ENCODE measurements at regions not wholly inside any gene's neighbourhood (a gene's known extent, or its start where the extent isn't known, plus 50 kb on each side); places are given as distances from the start of the nearest gene placed in this dataset.
"Not testable (repeated sequence)": the region's sequence is repeated elsewhere in the genome, so short reads cannot be mapped to it uniquely, and the experiment has no call there.

- intact Hi-C loops (cut with micrococcal nuclease) = no loop called here
- H3K79me2 ChIP-seq (ENCODE audit: low read length) = no peaks in the 10 kb centered on the region
- CTCF ChIA-PET = no interaction called here
- H2AFZ ChIP-seq (ENCODE audit: low read length) = no peak overlapping the region
- H3K36me3 ChIP-seq (ENCODE audit: low read depth, low read length) = no peaks in the 10 kb centered on the region
- no peak overlapping the region for H3K9ac ChIP-seq (ENCODE audit: low read length)
- BruUV-seq (replicated peaks) = no TSS peak
- H3K9me2 ChIP-seq (replicated peaks; ENCODE audit: low read length) = no peaks in the 10 kb centered on the region
- TF ChIP-seq CTCF (conservative IDR thresholded peaks at IDR 0.05; ENCODE audit: low read depth, low read length) (no peak), EZH2phosphoT487 (IDR thresholded peaks at IDR 0.05; ENCODE audit: borderline replicate concordance, low read length) (no peak), EZH2 (IDR thresholded peaks at IDR 0.05; ENCODE audit: low read length, unreplicated experiment) (no peak)
- no peaks in the 10 kb centered on the region for H3K27me3 ChIP-seq (ENCODE audit: low read length)
- POLR2A ChIA-PET (ENCODE audit: unreplicated experiment) = no interaction called here
- no peaks in the 10 kb centered on the region for H3K9me3 ChIP-seq (ENCODE audit: low read length)
- no peak overlapping the region for H3K27ac ChIP-seq (ENCODE audit: low read length)
- no peaks in the 10 kb centered on the region for H4K20me1 ChIP-seq (ENCODE audit: low read length)
- no peak overlapping the region for H3K4me2 ChIP-seq (ENCODE audit: low read length)
- DNase-seq (no peak), ATAC-seq (no peak)
- H3K4me3 ChIP-seq (ENCODE audit: low read length) = no peak overlapping the region
- peaks cover 5% of the 10 kb centered on the region; the same call in 1 of the 2 replicates for H3K4me1 ChIP-seq (ENCODE audit: insufficient read depth, low read length)
- no peaks in the 10 kb centered on the region for H3F3A ChIP-seq (ENCODE audit: low read length, unreplicated experiment)
Measured at GRCh38 chr4:7136351-7136750, 56.0 kb upstream of the SORCS2 start.

GRCh38 chr4:7135389-7135746 is 57.0 kb upstream of the SORCS2 start:
- POLR2A ChIA-PET (ENCODE audit: unreplicated experiment) = no interaction called here
- Histone ChIP-seq H3K79me2 (ENCODE audit: low read length) (no peaks in the 10 kb centered on the region), H3K9me2 (replicated peaks; ENCODE audit: low read length) (no peaks in the 10 kb centered on the region), H3K4me3 (ENCODE audit: low read length) (no peak overlapping the region), H3K9ac (ENCODE audit: low read length) (no peak overlapping the region), H3K27ac (ENCODE audit: low read length) (no peak overlapping the region), H3K4me1 (ENCODE audit: insufficient read depth, low read length) (peaks cover 5% of the 10 kb centered on the region; the same call in 1 of the 2 replicates), H4K20me1 (ENCODE audit: low read length) (no peaks in the 10 kb centered on the region), H3K36me3 (ENCODE audit: low read depth, low read length) (no peaks in the 10 kb centered on the region), H3K27me3 (ENCODE audit: low read length) (no peaks in the 10 kb centered on the region), H3K4me2 (ENCODE audit: low read length) (no peak overlapping the region), H3F3A (ENCODE audit: low read length, unreplicated experiment) (no peaks in the 10 kb centered on the region), H2AFZ (ENCODE audit: low read length) (no peak overlapping the region), H3K9me3 (ENCODE audit: low read length) (no peaks in the 10 kb centered on the region)
- intact Hi-C loops (cut with micrococcal nuclease) = no loop called here
- CTCF ChIA-PET = no interaction called here
- DNase-seq (no peak), ATAC-seq (no peak)
- no TSS peak for BruUV-seq (replicated peaks)
- TF ChIP-seq EZH2 (IDR thresholded peaks at IDR 0.05; ENCODE audit: low read length, unreplicated experiment) (no peak), CTCF (conservative IDR thresholded peaks at IDR 0.05; ENCODE audit: low read depth, low read length) (no peak), EZH2phosphoT487 (IDR thresholded peaks at IDR 0.05; ENCODE audit: borderline replicate concordance, low read length) (no peak)

- H3K9me3 ChIP-seq (ENCODE audit: low read length) = no peaks in the 10 kb centered on the region
- no peak overlapping the region for H3K27ac ChIP-seq (ENCODE audit: low read length)
- intact Hi-C loops (cut with micrococcal nuclease) = no loop called here
- no peak overlapping the region for H3K4me3 ChIP-seq (ENCODE audit: low read length)
- ChIA-PET CTCF (no interaction called here), POLR2A (ENCODE audit: unreplicated experiment) (no interaction called here)
- peaks cover 5% of the 10 kb centered on the region; the same call in 1 of the 2 replicates for H3K4me1 ChIP-seq (ENCODE audit: insufficient read depth, low read length)
- no peaks in the 10 kb centered on the region for H3F3A ChIP-seq (ENCODE audit: low read length, unreplicated experiment)
- no TSS peak for BruUV-seq (replicated peaks)
- H2AFZ ChIP-seq (ENCODE audit: low read length) = no peak overlapping the region
- no peaks in the 10 kb centered on the region for H3K27me3 ChIP-seq (ENCODE audit: low read length)
- H3K9me2 ChIP-seq (replicated peaks; ENCODE audit: low read length) = no peaks in the 10 kb centered on the region
- H3K79me2 ChIP-seq (ENCODE audit: low read length) = no peaks in the 10 kb centered on the region
- H3K9ac ChIP-seq (ENCODE audit: low read length) = no peak overlapping the region
- no peaks in the 10 kb centered on the region for H3K36me3 ChIP-seq (ENCODE audit: low read depth, low read length)
- peak; percentile 50 for DNase-seq
- H3K4me2 ChIP-seq (ENCODE audit: low read length) = no peak overlapping the region
- no peak for TF ChIP-seq EZH2phosphoT487 (IDR thresholded peaks at IDR 0.05; ENCODE audit: borderline replicate concordance, low read length)
- TF ChIP-seq CTCF (conservative IDR thresholded peaks at IDR 0.05; ENCODE audit: low read depth, low read length) = no peak
- no peak for TF ChIP-seq EZH2 (IDR thresholded peaks at IDR 0.05; ENCODE audit: low read length, unreplicated experiment)
- ATAC-seq = peak; percentile 49
- H4K20me1 ChIP-seq (ENCODE audit: low read length) = no peaks in the 10 kb centered on the region
Measured at GRCh38 chr4:7134737-7135388, 57.5 kb upstream of the SORCS2 start.

- H3K4me1 ChIP-seq (ENCODE audit: insufficient read depth, low read length); H3K27me3 ChIP-seq (ENCODE audit: low read length); H3K36me3 ChIP-seq (ENCODE audit: low read depth, low read length); CTCF ChIA-PET; POLR2A ChIA-PET (ENCODE audit: unreplicated experiment); H3K4me3 ChIP-seq (ENCODE audit: low read length); H3K9me2 ChIP-seq (replicated peaks; ENCODE audit: low read length); H3K27ac ChIP-seq (ENCODE audit: low read length); H3K4me2 ChIP-seq (ENCODE audit: low read length); BruUV-seq (replicated peaks); intact Hi-C loops (cut with micrococcal nuclease); ATAC-seq; H4K20me1 ChIP-seq (ENCODE audit: low read length); H3K9me3 ChIP-seq (ENCODE audit: low read length); H3K79me2 ChIP-seq (ENCODE audit: low read length); DNase-seq; H3F3A ChIP-seq (ENCODE audit: low read length, unreplicated experiment); H2AFZ ChIP-seq (ENCODE audit: low read length); H3K9ac ChIP-seq (ENCODE audit: low read length): not testable (repeated sequence)
Measured at GRCh38 chr4:7133818-7134650, 58.3 kb upstream of the SORCS2 start.

All from PC-3 (cell line).